SH-SY5Y (cell line): ENCODE measurements at regions not wholly inside any gene's neighbourhood (a gene's known extent, or its start where the extent isn't known, plus 50 kb on each side); places are given as distances from the start of the nearest gene placed in this dataset.

Experiments
- GATA2 ChIP-seq: IDR thresholded peaks from 2 replicates; pipeline ENCODE4 v1.6.1; 2011; ENCODE audit warnings: mild to moderate bottlenecking, low read depth, low read length
- GATA3 ChIP-seq: IDR thresholded peaks from 2 replicates; pipeline ENCODE4 v1.6.1; 2011; ENCODE audit warnings: low read depth, mild to moderate bottlenecking, low read length, moderate library complexity

- no peak for TF ChIP-seq GATA2
- TF ChIP-seq GATA3, result no peak
Observed at GRCh38 chr1:4394366-4394765, 260.0 kb upstream of the AJAP1 start.
